Neural progenitor cell (in vitro differentiated cells): ENCODE measurements at regions not wholly inside any gene's neighbourhood (a gene's known extent, or its start where the extent isn't known, plus 50 kb on each side); places are given as distances from the start of the nearest gene placed in this dataset.

Source experiments
- CTCF ChIP-seq: fragments of 200-600 bp; sonication (generic); IDR thresholded peaks from 2 replicates; pipeline ENCODE4 v1.5.1; 2017; ENCODE audit warnings: antibody characterized with exemption, mild to moderate bottlenecking
- EZH2 ChIP-seq: fragments of 200-600 bp; sonication (generic); IDR thresholded peaks from 2 replicates; pipeline ENCODE4 v1.6.1; 2017; ENCODE audit warnings: antibody characterized with exemption, mild to moderate bottlenecking, moderate library complexity
- EZH2phosphoT487 ChIP-seq: fragments of 200-600 bp; sonication (generic); IDR thresholded peaks from 2 replicates; pipeline ENCODE4 v1.6.1; 2017; ENCODE audit warnings: antibody characterized with exemption

- TF ChIP-seq CTCF (no peak), EZH2phosphoT487 (no peak), EZH2 (no peak)
Measured at GRCh38 chr2:52862801-52863200, 904.8 kb upstream of the CHAC2 start.
